ENCODE measurements at regions not wholly inside any gene's neighbourhood (a gene's known extent, or its start where the extent isn't known, plus 50 kb on each side); places are given as distances from the start of the nearest gene placed in this dataset.
"Not testable (repeated sequence)": the region's sequence is repeated elsewhere in the genome, so short reads cannot be mapped to it uniquely, and the experiment has no call there.

DNA sequence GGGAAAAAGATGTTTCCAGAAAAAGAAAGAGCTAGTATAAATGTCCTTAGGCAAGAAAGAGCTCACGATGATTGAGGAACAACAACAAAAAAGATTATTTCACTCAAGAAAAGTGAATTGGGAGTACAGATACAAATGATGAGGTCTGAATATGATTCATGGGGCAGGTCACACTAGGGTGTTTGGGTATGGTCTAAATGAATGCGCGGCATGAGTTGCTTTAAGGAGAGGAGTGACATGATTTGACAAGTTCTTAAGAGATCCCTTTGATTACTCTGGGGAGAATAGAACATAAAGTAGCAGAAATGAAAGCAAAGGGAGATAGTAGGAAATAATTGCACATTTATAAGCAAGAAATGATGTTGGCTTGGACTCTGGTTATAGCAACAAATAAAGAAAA lies 85.9 kb upstream of the AGAP9 start:
- H3K9ac ChIP-seq (ENCODE audit: low read depth, low read length); H3K4me3 ChIP-seq (ENCODE audit: low read length); H3K27ac ChIP-seq (ENCODE audit: low read length); H3K27me3 ChIP-seq (ENCODE audit: insufficient read depth, low read length); H3K4me1 ChIP-seq (ENCODE audit: insufficient read depth, low read length); H3K36me3 ChIP-seq (ENCODE audit: insufficient read depth, low read depth, low read length); H3K9me3 ChIP-seq (ENCODE audit: insufficient read depth, low read depth, low read length): not testable (repeated sequence)

DNA sequence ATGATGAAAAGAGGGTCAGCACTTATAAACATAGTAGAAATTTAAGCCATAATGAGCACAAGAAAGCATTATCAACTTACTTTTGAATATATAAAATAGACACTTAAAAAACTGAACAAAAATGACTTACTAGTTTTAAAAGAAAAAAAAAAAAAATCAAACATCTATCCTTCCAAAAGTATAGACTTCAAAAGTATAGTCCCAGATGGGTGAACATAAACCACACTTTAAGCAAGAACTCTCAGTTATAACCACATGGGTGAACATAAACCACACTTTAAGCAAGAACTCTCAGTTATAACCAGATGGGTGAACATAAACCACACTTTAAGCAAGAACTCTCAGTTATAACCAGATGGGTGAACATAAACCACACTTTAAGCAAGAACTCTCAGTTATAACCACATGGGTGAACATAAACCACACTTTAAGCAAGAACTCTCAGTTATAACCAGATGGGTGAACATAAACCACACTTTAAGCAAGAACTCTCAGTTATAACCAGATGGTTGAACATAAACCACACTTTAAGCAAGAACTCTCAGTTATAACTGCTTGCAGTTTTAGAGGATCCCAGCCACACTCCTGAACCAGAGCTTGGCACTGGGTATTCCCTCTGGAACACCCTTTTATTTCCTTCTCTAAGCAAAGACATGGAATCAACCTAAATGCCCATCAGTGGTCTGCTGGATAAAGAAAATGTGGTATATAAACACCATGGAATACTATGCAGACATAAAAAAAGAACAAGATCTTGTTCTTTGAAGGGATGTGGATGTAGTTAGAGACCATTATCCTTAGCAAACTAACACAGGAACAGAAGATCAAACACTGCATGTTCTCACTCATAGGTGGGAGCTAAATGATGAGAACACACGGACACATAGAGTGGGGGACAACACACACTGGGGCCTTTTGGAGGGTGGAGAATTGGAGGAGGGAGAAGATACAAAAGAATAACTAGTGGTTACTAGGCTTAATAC lies 82.6 kb upstream of the AGAP9 start:
- not testable (repeated sequence) for H3K27ac ChIP-seq (ENCODE audit: low read length); H3K4me1 ChIP-seq (ENCODE audit: insufficient read depth, low read length); H3K27me3 ChIP-seq (ENCODE audit: insufficient read depth, low read length); H3K4me3 ChIP-seq (ENCODE audit: low read length); H3K9ac ChIP-seq (ENCODE audit: low read depth, low read length); H3K9me3 ChIP-seq (ENCODE audit: insufficient read depth, low read depth, low read length); H3K36me3 ChIP-seq (ENCODE audit: insufficient read depth, low read depth, low read length)

DNA sequence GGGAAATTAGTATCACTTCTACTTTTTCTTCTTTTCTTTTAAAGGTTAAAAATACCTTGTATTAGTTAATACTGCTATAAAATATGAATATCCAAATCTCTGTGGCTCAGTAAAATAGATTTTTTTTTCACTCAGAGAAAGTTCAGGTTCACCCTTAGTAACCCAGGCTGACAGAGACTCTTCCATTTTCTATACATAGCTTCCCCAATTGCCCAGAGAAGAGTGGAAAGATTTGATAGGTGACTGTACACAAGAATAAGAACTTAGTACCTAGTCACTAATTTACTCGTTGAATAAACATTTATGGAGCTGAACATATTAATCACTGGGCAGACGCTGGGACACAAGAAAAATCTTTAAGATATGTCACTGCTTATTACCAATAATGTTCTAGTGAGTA lies 77.2 kb upstream of the AGAP9 start:
- H3K4me3 ChIP-seq (ENCODE audit: low read length); H3K9me3 ChIP-seq (ENCODE audit: insufficient read depth, low read depth, low read length); H3K27me3 ChIP-seq (ENCODE audit: insufficient read depth, low read length); H3K4me1 ChIP-seq (ENCODE audit: insufficient read depth, low read length); H3K27ac ChIP-seq (ENCODE audit: low read length); H3K36me3 ChIP-seq (ENCODE audit: insufficient read depth, low read depth, low read length); H3K9ac ChIP-seq (ENCODE audit: low read depth, low read length): not testable (repeated sequence)

DNA sequence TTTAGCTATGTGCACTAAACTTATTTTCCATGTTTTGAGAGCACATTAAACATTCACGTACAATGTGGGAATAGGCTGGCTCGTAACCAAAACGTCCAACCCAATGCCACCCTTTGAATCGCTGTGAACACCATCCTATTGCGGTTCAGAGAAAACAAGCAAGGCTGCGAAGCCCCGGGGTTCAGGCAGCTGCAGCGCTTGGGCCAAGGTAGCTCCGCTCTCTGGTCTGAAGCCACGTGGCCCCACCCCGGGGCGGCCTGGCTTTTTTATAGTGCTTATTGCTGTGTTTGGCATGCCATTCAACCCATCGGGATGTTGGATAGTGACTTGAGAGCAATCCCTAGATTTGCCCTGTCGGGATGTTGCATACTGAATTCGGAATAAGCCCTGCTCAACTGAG lies 76.7 kb upstream of the AGAP9 start:
- not testable (repeated sequence) for H3K36me3 ChIP-seq (ENCODE audit: insufficient read depth, low read depth, low read length); H3K27me3 ChIP-seq (ENCODE audit: insufficient read depth, low read length); H3K27ac ChIP-seq (ENCODE audit: low read length); H3K4me3 ChIP-seq (ENCODE audit: low read length); H3K9ac ChIP-seq (ENCODE audit: low read depth, low read length); H3K4me1 ChIP-seq (ENCODE audit: insufficient read depth, low read length); H3K9me3 ChIP-seq (ENCODE audit: insufficient read depth, low read depth, low read length)

DNA sequence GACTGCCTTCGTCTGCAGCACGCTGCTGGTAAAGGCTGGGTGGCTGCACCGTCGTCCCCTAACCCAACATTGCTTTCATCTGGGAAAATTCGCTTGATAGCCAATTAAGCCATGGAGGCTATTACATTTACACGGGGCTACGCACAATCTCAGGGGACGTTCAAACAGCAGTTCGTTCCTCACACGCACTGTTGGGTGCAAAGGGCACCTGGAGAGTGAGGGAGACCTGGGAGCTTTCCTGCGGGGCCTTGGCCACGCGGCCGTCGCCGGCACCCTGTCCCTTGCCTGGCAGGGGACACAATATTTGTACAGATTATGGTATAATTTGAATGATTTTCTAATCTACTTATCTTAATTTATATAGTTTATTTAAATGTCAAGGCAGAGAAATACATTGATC lies 76.2 kb upstream of the AGAP9 start:
- H3K4me1 ChIP-seq (ENCODE audit: insufficient read depth, low read length); H3K9me3 ChIP-seq (ENCODE audit: insufficient read depth, low read depth, low read length); H3K36me3 ChIP-seq (ENCODE audit: insufficient read depth, low read depth, low read length); H3K27ac ChIP-seq (ENCODE audit: low read length); H3K9ac ChIP-seq (ENCODE audit: low read depth, low read length); H3K27me3 ChIP-seq (ENCODE audit: insufficient read depth, low read length); H3K4me3 ChIP-seq (ENCODE audit: low read length): not testable (repeated sequence)

DNA sequence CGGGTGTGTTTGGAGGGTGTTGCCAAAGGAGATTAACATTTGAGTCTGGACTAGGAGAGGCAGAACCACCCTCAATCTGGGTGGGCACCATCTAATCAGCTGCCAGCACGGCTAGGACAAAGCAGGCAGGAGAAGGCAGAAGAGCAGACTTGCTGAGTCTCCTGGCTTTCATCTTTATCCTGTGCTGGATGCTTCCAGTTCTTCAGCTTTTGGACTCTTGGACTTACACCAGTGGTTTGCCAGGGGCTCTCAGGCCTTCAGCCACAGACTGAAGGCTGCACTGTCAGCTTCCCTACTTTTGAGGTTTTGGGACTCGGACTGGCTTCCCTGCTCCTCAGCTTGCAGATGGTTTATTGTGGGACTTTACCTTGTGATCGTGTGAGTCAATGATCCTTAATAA lies 70.4 kb upstream of the AGAP9 start:
- H3K9ac ChIP-seq (ENCODE audit: low read depth, low read length); H3K4me1 ChIP-seq (ENCODE audit: insufficient read depth, low read length); H3K36me3 ChIP-seq (ENCODE audit: insufficient read depth, low read depth, low read length); H3K9me3 ChIP-seq (ENCODE audit: insufficient read depth, low read depth, low read length); H3K27me3 ChIP-seq (ENCODE audit: insufficient read depth, low read length); H3K27ac ChIP-seq (ENCODE audit: low read length); H3K4me3 ChIP-seq (ENCODE audit: low read length): not testable (repeated sequence)

DNA sequence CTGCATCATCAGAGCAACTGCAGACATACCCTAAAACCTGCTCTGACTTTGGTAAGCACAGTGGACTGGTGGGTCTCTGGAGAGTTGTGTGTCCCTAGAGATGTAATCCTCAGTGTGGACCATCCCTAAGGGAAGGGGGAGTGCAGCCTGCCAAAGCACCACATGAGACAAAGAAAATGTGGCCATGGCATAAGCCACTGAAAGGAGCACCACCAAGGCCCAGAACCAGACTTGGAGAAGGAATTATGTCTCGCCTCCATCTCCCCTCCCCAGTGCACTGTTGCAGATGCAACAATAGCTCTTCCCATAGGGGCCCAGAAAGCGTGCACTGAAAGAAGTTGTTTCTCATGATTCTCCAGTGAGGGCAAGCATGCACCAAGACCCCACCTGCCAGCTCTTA lies 69.7 kb upstream of the AGAP9 start:
- H3K27me3 ChIP-seq (ENCODE audit: insufficient read depth, low read length); H3K36me3 ChIP-seq (ENCODE audit: insufficient read depth, low read depth, low read length); H3K4me1 ChIP-seq (ENCODE audit: insufficient read depth, low read length); H3K27ac ChIP-seq (ENCODE audit: low read length); H3K9me3 ChIP-seq (ENCODE audit: insufficient read depth, low read depth, low read length); H3K4me3 ChIP-seq (ENCODE audit: low read length); H3K9ac ChIP-seq (ENCODE audit: low read depth, low read length): not testable (repeated sequence)

DNA sequence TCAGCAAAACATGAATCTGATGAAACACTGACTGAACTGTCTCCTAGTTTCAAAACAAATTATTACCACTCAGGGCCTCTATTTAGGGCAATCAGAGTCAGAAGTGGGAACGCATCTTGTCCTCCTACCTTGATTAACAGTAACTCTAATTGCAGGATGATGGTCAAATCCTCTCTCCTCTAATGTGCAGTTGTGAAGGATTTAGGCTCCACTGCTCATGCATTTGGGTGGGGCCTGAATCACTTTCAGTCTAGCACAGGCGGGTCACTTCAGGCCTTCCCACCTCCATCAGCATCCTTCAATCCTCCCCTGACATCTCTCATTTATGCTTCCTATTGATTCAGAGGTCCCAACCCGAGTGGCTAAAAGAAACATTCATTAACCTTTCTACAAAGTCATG lies 67.5 kb upstream of the AGAP9 start:
- not testable (repeated sequence) for H3K36me3 ChIP-seq (ENCODE audit: insufficient read depth, low read depth, low read length); H3K4me3 ChIP-seq (ENCODE audit: low read length); H3K9ac ChIP-seq (ENCODE audit: low read depth, low read length); H3K27ac ChIP-seq (ENCODE audit: low read length); H3K4me1 ChIP-seq (ENCODE audit: insufficient read depth, low read length); H3K9me3 ChIP-seq (ENCODE audit: insufficient read depth, low read depth, low read length); H3K27me3 ChIP-seq (ENCODE audit: insufficient read depth, low read length)

DNA sequence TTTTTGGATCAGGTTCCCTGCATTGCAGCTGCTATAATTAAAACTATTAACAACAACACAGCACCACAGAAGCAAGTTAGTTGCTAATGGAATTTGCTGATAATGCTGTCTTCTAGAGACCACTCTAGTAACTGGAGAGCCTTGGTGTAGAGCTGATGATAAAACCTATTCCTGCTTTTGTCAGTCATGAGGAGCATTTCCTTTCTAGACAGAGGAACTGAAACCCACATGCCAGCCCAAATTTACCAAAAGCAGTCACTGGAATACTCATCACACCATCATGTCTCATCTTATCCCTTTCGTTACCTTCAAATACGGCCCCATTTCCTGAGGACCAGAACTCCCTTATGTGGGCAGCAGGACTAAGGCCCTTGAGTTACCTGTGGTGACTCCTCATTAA lies 67.1 kb upstream of the AGAP9 start:
- not testable (repeated sequence) for H3K4me1 ChIP-seq (ENCODE audit: insufficient read depth, low read length); H3K9me3 ChIP-seq (ENCODE audit: insufficient read depth, low read depth, low read length); H3K4me3 ChIP-seq (ENCODE audit: low read length); H3K27ac ChIP-seq (ENCODE audit: low read length); H3K27me3 ChIP-seq (ENCODE audit: insufficient read depth, low read length); H3K9ac ChIP-seq (ENCODE audit: low read depth, low read length); H3K36me3 ChIP-seq (ENCODE audit: insufficient read depth, low read depth, low read length)

DNA sequence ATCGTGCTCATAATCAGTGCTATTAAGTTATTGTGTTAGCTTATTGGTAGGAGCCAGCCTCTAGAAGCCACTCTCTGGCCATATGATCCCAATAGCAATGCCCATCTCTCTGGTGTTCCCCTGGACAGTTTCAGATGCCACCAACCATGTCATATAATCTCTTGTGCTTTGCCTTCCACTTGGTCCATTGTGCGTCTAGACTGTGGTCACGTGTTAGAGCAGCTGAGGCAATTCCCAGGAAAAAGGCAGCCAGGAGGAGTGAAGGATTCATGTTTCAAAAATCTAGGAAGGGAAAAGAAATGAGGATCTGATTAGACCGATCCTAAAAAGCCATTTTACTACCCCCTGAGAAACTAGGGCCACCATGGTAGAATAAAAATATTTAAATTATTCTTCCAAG lies 58.6 kb upstream of the AGAP9 start:
- not testable (repeated sequence) for H3K9me3 ChIP-seq (ENCODE audit: insufficient read depth, low read depth, low read length); H3K4me3 ChIP-seq (ENCODE audit: low read length); H3K9ac ChIP-seq (ENCODE audit: low read depth, low read length); H3K36me3 ChIP-seq (ENCODE audit: insufficient read depth, low read depth, low read length); H3K4me1 ChIP-seq (ENCODE audit: insufficient read depth, low read length); H3K27ac ChIP-seq (ENCODE audit: low read length); H3K27me3 ChIP-seq (ENCODE audit: insufficient read depth, low read length)

DNA sequence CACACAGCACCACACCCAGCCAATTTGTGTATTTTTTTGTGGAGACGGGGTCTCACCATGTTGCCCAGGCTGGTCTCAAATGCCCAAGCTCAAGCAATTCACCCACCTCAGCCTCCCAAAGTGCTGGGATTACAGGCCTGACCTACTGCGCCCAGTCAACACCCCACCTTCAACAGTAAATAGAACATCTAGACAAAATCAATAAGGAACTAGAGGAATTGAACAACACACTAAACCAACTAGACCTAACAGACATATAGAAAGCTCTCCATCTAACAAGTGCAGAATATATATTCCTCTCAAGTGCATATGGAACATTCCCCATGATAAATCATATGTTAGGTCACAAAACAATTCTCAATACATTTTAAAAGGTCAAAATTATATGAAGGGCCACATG lies 56.6 kb upstream of the AGAP9 start:
- H3K9ac ChIP-seq (ENCODE audit: low read depth, low read length); H3K4me3 ChIP-seq (ENCODE audit: low read length); H3K27me3 ChIP-seq (ENCODE audit: insufficient read depth, low read length); H3K27ac ChIP-seq (ENCODE audit: low read length); H3K36me3 ChIP-seq (ENCODE audit: insufficient read depth, low read depth, low read length); H3K4me1 ChIP-seq (ENCODE audit: insufficient read depth, low read length); H3K9me3 ChIP-seq (ENCODE audit: insufficient read depth, low read depth, low read length): not testable (repeated sequence)

DNA sequence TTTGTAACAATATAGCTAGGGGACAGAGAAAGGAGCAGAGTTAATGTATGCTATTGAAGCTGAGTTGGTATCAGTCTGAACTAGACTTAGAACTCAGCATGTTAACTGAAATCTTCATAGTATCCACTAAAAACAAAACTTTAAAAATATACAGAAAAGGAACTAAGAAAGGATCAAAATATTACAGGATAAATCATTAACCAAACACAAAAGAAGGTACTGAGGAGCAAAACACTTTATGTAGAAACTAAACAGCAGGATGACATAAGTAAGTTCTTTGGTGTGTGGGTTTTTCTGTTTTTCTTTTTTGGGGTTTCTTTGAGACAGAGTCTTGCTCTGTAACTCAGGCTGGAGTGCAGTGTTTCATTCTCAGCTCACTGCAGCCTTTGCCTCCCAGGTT lies 55.1 kb upstream of the AGAP9 start:
- H3K27me3 ChIP-seq (ENCODE audit: insufficient read depth, low read length); H3K4me1 ChIP-seq (ENCODE audit: insufficient read depth, low read length); H3K27ac ChIP-seq (ENCODE audit: low read length); H3K9me3 ChIP-seq (ENCODE audit: insufficient read depth, low read depth, low read length); H3K9ac ChIP-seq (ENCODE audit: low read depth, low read length); H3K4me3 ChIP-seq (ENCODE audit: low read length); H3K36me3 ChIP-seq (ENCODE audit: insufficient read depth, low read depth, low read length): not testable (repeated sequence)

All from iPS-20b (cell line).